IMR-90 (cell line): ENCODE measurements at regions not wholly inside any gene's neighbourhood (a gene's known extent, or its start where the extent isn't known, plus 50 kb on each side); places are given as distances from the start of the nearest gene placed in this dataset.

Source experiments
- ATAC-seq: fragments of 200-7000 bp; cut with Tn5 transposase; 2 replicates; pipeline ENCODE4 v1.9.1; 2020; ENCODE audit warnings: low read depth, mild to moderate bottlenecking, moderate library complexity
- BruUV-seq: library from RNA; stranded (reverse); fragments of 400-500 nt; replicated peaks from 2 replicates; lab custom pipeline; 2021; lab: Mats Ljungman, UMichigan
- CTCF ChIA-PET: fragments of 300-600 bp; formaldehyde crosslinking; extraction: SDS; loops from one replicate; lab custom pipeline; 2021; ENCODE audit warnings: antibody characterized with exemption; lab: Yijun Ruan, JAX
- POLR2A ChIA-PET: fragments of 300-600 bp; sonication (Branson Sonifier 250); formaldehyde crosslinking; loops from one replicate; lab custom pipeline; 2022; ENCODE audit warnings: antibody characterized with exemption; ENCODE audit not compliant: unreplicated experiment; lab: Charles Lee
- DNase-seq: peaks from one replicate; pipeline ENCODE4 v3.0.0; 2013
- H2AFZ ChIP-seq: replicated peaks from 2 replicates; pipeline ENCODE3; 2013; ENCODE audit warnings: low read length, mild to moderate bottlenecking; ENCODE audit not compliant: poor library complexity
- H2AK5ac ChIP-seq: 2 replicates; pipeline ENCODE4 v1.6.1; 2013; ENCODE audit warnings: low read depth, low read length, inconsistent platforms
- H2AK9ac ChIP-seq: replicated peaks from 2 replicates; pipeline ENCODE3; 2013; ENCODE audit warnings: mild to moderate bottlenecking, low read depth, low read length, moderate library complexity; ENCODE audit not compliant: poor library complexity
- H2BK120ac ChIP-seq: 2 replicates; pipeline ENCODE4 v1.6.1; 2013; ENCODE audit warnings: low read depth, low read length, inconsistent platforms
- H2BK15ac ChIP-seq: 3 replicates; pipeline ENCODE4 v1.6.1; 2013; ENCODE audit warnings: low read depth, low read length, inconsistent platforms
- H2BK20ac ChIP-seq: 2 replicates; pipeline ENCODE4 v1.6.1; 2013; ENCODE audit warnings: low read depth, mild to moderate bottlenecking, inconsistent platforms, low read length, moderate library complexity
- H2BK5ac ChIP-seq: 2 replicates; pipeline ENCODE4 v1.6.1; 2013; ENCODE audit warnings: mild to moderate bottlenecking, low read depth, low read length, inconsistent platforms; ENCODE audit not compliant: poor library complexity, severe bottlenecking
- H3K14ac ChIP-seq: replicated peaks from 2 replicates; pipeline ENCODE4 v1.6.1; 2013; ENCODE audit warnings: low read depth, low read length, inconsistent platforms
- H3K18ac ChIP-seq: 2 replicates; pipeline ENCODE4 v1.6.1; 2013; ENCODE audit warnings: low read depth, low read length, control low read depth
- H3K23ac ChIP-seq: 2 replicates; pipeline ENCODE4 v1.6.1; 2013; ENCODE audit warnings: low read depth, low read length, inconsistent platforms
- H3K27ac ChIP-seq: 2 replicates; pipeline ENCODE4 v1.5.1; 2013; ENCODE audit warnings: mild to moderate bottlenecking, control low read depth, low read length; ENCODE audit not compliant: insufficient read depth
- H3K27me3 ChIP-seq: 2 replicates; pipeline ENCODE4 v1.6.1; 2013; ENCODE audit warnings: low read length; ENCODE audit not compliant: control insufficient read depth, insufficient read depth
- H3K36me3 ChIP-seq: 2 replicates; pipeline ENCODE4 v1.6.1; 2013; ENCODE audit warnings: low read length, mixed read lengths; ENCODE audit not compliant: control insufficient read depth, insufficient read depth
- H3K4ac ChIP-seq: 2 replicates; pipeline ENCODE4 v1.6.1; 2013; ENCODE audit warnings: low read depth, low read length, inconsistent platforms
- H3K4me1 ChIP-seq: 2 replicates; pipeline ENCODE4 v1.6.1; 2013; ENCODE audit warnings: low read length, mixed read lengths; ENCODE audit not compliant: control insufficient read depth, insufficient read depth
- H3K4me2 ChIP-seq: 2 replicates; pipeline ENCODE4 v1.6.1; 2013; ENCODE audit warnings: low read depth, mild to moderate bottlenecking, control low read depth, low read length, moderate library complexity
- H3K4me3 ChIP-seq: 2 replicates; pipeline ENCODE4 v1.5.1; 2013; ENCODE audit warnings: low read depth, mild to moderate bottlenecking, control low read depth, low read length, moderate library complexity; ENCODE audit not compliant: insufficient read depth
- H3K56ac ChIP-seq: 2 replicates; pipeline ENCODE4 v1.6.1; 2013; ENCODE audit warnings: low read length, inconsistent platforms; ENCODE audit not compliant: insufficient read depth; ENCODE audit errors: extremely low read depth
- H3K79me1 ChIP-seq, 2 experiments: 2 replicates each; pipeline ENCODE4 v1.6.1; 2013; ENCODE audit warnings: low read length in 2 of 2, inconsistent platforms in 1 of 2, low read depth in 1 of 2
- H3K9ac ChIP-seq: 2 replicates; pipeline ENCODE4 v1.6.1; 2013; ENCODE audit warnings: low read depth, low read length, control low read depth
- H3K9me1 ChIP-seq: 2 replicates; pipeline ENCODE4 v1.6.1; 2013; ENCODE audit warnings: low read length, inconsistent platforms; ENCODE audit not compliant: insufficient read depth
- H3K9me3 ChIP-seq: 2 replicates; pipeline ENCODE4 v1.6.1; 2013; ENCODE audit warnings: low read length; ENCODE audit not compliant: control insufficient read depth, insufficient read depth
- H4K20me1 ChIP-seq: 2 replicates; pipeline ENCODE4 v1.6.1; 2013; ENCODE audit warnings: low read length, inconsistent platforms; ENCODE audit not compliant: insufficient read depth
- H4K5ac ChIP-seq: 2 replicates; pipeline ENCODE4 v1.6.1; 2013; ENCODE audit warnings: mild to moderate bottlenecking, low read depth, low read length, control low read depth
- H4K8ac ChIP-seq, 2 experiments: 2 replicates each; pipeline ENCODE4 v1.6.1; 2013; ENCODE audit warnings: low read depth in 2 of 2, low read length in 2 of 2, control low read depth in 1 of 2, inconsistent platforms in 1 of 2
- H4K91ac ChIP-seq: 2 replicates; pipeline ENCODE4 v1.6.1; 2013; ENCODE audit warnings: low read depth, low read length, inconsistent platforms; ENCODE audit not compliant: insufficient read depth
- CHD1 ChIP-seq: IDR thresholded peaks from 2 replicates; pipeline ENCODE4 v1.6.1; 2012; ENCODE audit warnings: low read depth, low read length, improper control_type of control experiment
- CTCF ChIP-seq: conservative IDR thresholded peaks from 2 replicates; pipeline ENCODE4 v1.5.1; 2012; ENCODE audit warnings: mild to moderate bottlenecking, low read depth, low read length, improper control_type of control experiment
- ELK1 ChIP-seq: fragments of 150-350 bp; IDR thresholded peaks from 2 replicates; pipeline ENCODE4 v1.6.1; 2016; ENCODE audit warnings: low read depth, mild to moderate bottlenecking, low read length, moderate library complexity, borderline replicate concordance
- FOS ChIP-seq: fragments of 150-350 bp; IDR thresholded peaks from 2 replicates; pipeline ENCODE4 v1.6.1; 2016; ENCODE audit warnings: low read depth, low read length
- MAFK ChIP-seq: IDR thresholded peaks from 2 replicates; pipeline ENCODE4 v1.6.1; 2012; ENCODE audit warnings: low read depth, low read length, improper control_type of control experiment
- MAZ ChIP-seq: IDR thresholded peaks from 2 replicates; pipeline ENCODE4 v1.6.1; 2012; ENCODE audit warnings: low read depth, mild to moderate bottlenecking, low read length, improper control_type of control experiment, moderate library complexity, borderline replicate concordance
- MXI1 ChIP-seq: IDR thresholded peaks from 2 replicates; pipeline ENCODE4 v1.6.1; 2012; ENCODE audit warnings: low read depth, mild to moderate bottlenecking, low read length, moderate library complexity, borderline replicate concordance
- NFE2L2 ChIP-seq: fragments of 150-350 bp; IDR thresholded peaks from 2 replicates; pipeline ENCODE4 v1.6.1; 2016; ENCODE audit warnings: low read depth, mild to moderate bottlenecking, low read length
- RAD21 ChIP-seq: IDR thresholded peaks from 2 replicates; pipeline ENCODE4 v1.6.1; 2012; ENCODE audit warnings: low read length, improper control_type of control experiment
- RCOR1 ChIP-seq: IDR thresholded peaks from 2 replicates; pipeline ENCODE4 v1.6.1; 2012; ENCODE audit warnings: mild to moderate bottlenecking, low read length, improper control_type of control experiment; ENCODE audit not compliant: insufficient replicate concordance
- RFX5 ChIP-seq: IDR thresholded peaks from 2 replicates; pipeline ENCODE4 v1.8.0; 2012; ENCODE audit warnings: low read depth, mild to moderate bottlenecking, low read length, moderate library complexity
- SMC3 ChIP-seq: fragments of 150-350 bp; IDR thresholded peaks from 2 replicates; pipeline ENCODE4 v1.6.1; 2016; ENCODE audit warnings: low read depth, mild to moderate bottlenecking, antibody characterized with exemption, low read length, moderate library complexity
- WGBS, 2 experiments: methylation state at CpG; one replicate each; pipeline versions ENCODE4 v1.1.5 to v1.1.7; 2013; ENCODE audit warnings: missing lambda C conversion rate in 2 of 2; ENCODE audit not compliant: insufficient read length in 1 of 2; ENCODE audit errors: extremely low coverage in 2 of 2; 5-methylcytosine and 5-hydroxymethylcytosine counted together
- dilution Hi-C: fragments of 300-500 bp; cut with HindIII; formaldehyde crosslinking; loops from one replicate; pipeline ENCODE4 v1.14.3; 2018; ENCODE audit warnings: low sequenced_read_pairs; ENCODE audit not compliant: unreplicated experiment
- in situ Hi-C: fragments of 300-500 bp; cut with MboI; formaldehyde crosslinking; loops from 3 replicates; pipeline ENCODE4 v1.14.3; 2019; ENCODE audit warnings: low sequenced_read_pairs, inconsistent platforms, mixed read lengths
- intact Hi-C: fragments of 100-400 bp; cut with micrococcal nuclease; formaldehyde crosslinking; loops from 2 replicates; pipeline ENCODE4 v1.10.0; 2022
- TF ChIP-seq, protein P1 (sequence below): fragments of 150-350 bp; IDR thresholded peaks from 2 replicates; pipeline ENCODE4 v1.6.1; 2017; ENCODE audit warnings: mild to moderate bottlenecking, antibody characterized with exemption, low read length, low read depth

DNA sequence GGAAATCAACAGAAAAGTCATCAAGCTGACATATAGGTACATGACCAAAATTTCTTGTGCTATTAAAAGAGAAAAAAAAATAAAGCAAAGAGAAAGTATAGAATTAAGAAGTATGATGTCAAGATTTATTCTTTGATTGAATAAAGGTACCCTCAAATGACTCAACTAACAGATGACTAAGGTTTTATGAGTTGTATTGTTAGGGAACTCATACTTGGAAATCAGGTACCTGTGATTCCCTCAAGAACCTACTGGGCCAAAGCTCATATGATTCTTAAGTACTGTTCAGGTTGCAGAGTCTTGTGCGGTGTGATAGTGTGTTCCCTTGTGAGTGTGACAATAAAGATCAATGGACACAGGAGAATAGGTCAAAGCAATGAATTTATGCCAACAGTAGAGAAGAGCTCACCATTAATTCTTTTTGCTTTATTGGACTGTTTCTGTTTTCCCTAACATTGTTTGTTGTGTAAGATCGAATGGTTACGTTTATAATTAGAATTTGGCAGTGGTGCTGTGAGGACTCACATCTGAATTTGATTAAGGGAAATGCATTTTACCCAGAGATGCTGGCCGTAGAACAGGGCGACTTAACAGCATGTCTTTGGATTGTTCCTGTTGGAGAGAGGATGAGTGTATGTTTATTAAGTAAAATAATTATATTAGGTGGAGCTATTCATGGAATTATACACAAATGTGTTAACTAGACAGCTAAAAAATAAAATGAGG, 293.2 kb upstream of the SEMA3D start (continued):
- TF ChIP-seq RFX5 = no peak

DNA sequence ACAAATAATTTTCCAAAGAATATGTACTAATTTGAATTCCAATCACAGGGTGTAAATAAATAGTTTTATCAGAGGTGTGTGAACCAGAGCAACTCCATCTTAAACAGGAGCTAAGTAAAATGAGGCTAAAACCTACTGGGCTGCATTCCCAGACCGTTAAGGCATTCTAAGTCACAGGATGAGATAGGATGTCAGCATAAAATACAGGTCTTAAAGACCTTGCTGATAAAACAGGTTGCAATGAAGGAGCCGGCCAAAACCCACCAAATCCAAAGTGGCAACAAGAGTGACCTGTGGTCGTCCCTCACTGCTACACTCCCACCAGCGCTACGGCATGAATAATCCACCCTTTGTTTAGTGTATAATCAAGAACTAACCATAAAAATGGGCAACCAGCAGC, 291.7 kb upstream of the SEMA3D start:
- Histone ChIP-seq H3K4ac (no peak overlapping the region), H3K9me1 (no peaks in the 10 kb centered on the region), H4K8ac (no peak overlapping the region), H2AK9ac (no peak overlapping the region), H3K56ac (no peak overlapping the region), H3K18ac (no peak overlapping the region), H2BK15ac (no peak overlapping the region), H2BK5ac (no peak overlapping the region), H2AFZ (no peak overlapping the region), H3K23ac (no peak overlapping the region), H3K4me2 (no peak overlapping the region), H3K36me3 (no peaks in the 10 kb centered on the region), H3K4me1 (no peaks in the 10 kb centered on the region; the same call in 1 of the 2 replicates), H3K9ac (no peak overlapping the region), H4K5ac (no peak overlapping the region), H3K27ac (no peak overlapping the region), H4K20me1 (no peaks in the 10 kb centered on the region), H2BK120ac (no peak overlapping the region), H2BK20ac (no peak overlapping the region), H3K9me3 (no peaks in the 10 kb centered on the region), H2AK5ac (no peak overlapping the region), H3K79me1 (no peaks in the 10 kb centered on the region), H3K4me3 (no peak overlapping the region), H3K14ac (no peak overlapping the region), H4K91ac (no peak overlapping the region), H3K27me3 (no peaks in the 10 kb centered on the region)
- DNase-seq (no peak), ATAC-seq (no peak)
- in situ Hi-C loops (no loop called here), dilution Hi-C loops (no loop called here), intact Hi-C loops (no loop called here)
- CTCF ChIA-PET = no interaction called here
- no TSS peak for BruUV-seq
- 80% methylated on average over 1 of the region's 5 CpGs; no CpG with 5 or more reads in 1 of the 2 experiments for WGBS, 2 experiments
- POLR2A ChIA-PET = no interaction called here
- TF ChIP-seq ELK1 (no peak), SMC3 (no peak), RCOR1 (no peak), RAD21 (no peak), CTCF (no peak), MAZ (no peak), RFX5 (no peak), FOS (no peak), NFE2L2 (no peak), MAFK (no peak), MXI1 (no peak), CHD1 (no peak)
- TF ChIP-seq, protein P1, sequence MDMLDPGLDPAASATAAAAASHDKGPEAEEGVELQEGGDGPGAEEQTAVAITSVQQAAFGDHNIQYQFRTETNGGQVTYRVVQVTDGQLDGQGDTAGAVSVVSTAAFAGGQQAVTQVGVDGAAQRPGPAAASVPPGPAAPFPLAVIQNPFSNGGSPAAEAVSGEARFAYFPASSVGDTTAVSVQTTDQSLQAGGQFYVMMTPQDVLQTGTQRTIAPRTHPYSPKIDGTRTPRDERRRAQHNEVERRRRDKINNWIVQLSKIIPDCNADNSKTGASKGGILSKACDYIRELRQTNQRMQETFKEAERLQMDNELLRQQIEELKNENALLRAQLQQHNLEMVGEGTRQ = no peak
